HG03064 (cell line): ENCODE measurements at regions not wholly inside any gene's neighbourhood (a gene's known extent, or its start where the extent isn't known, plus 50 kb on each side); places are given as distances from the start of the nearest gene placed in this dataset.
"Not testable (repeated sequence)": the region's sequence is repeated elsewhere in the genome, so short reads cannot be mapped to it uniquely, and the experiment has no call there.

Experiments used
- ATAC-seq: cut with Tn5 transposase; IDR thresholded peaks from one replicate; pipeline ENCODE4 v1.9.1; 2021; ENCODE audit warnings: low read depth; ENCODE audit not compliant: unreplicated experiment

- ATAC-seq, result no peak
Observed at GRCh38 chr7:124257638-124258308, 224.9 kb upstream of the TMEM229A start.

DNA sequence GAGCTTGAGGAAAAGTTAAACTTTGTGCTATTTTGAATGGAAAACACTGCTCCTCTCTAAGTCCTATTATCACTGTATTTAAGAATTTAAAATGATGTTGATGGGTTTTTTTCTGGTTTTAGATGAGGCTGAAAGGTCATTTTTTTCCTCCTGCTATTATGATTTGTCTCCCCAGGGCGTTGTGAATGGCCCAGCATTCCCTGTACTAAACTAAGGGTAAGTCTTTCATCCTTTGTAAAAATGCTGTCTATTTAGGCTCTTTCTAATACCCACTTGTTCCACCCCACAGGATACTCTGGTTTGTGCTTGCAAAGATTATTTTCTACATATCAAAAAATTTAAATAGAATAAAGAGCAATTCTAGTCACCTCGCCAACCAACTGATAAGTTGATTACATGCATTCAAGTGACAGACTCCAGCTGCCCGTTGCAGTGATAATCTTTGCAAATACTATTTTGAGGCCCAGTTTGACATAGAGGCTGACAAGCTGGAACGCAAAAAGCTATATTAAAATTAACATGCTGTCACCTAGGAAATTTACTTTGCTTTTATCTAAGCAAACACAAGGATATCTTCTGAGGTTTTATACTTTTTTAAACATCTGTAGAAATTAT is 222.3 kb upstream of the TMEM229A start:
- no peak for ATAC-seq

- no peak for ATAC-seq
Observed at GRCh38 chr7:124254396-124254795, 221.5 kb upstream of the TMEM229A start.

GRCh38 chr7:124251636-124252035 is 218.8 kb upstream of the TMEM229A start:
- ATAC-seq, result no peak

GRCh38 chr7:124250297-124251034 is 217.6 kb upstream of the TMEM229A start:
- ATAC-seq, result no peak

- ATAC-seq, result no peak
Observed at GRCh38 chr7:124247691-124248090, 214.8 kb upstream of the TMEM229A start.

DNA sequence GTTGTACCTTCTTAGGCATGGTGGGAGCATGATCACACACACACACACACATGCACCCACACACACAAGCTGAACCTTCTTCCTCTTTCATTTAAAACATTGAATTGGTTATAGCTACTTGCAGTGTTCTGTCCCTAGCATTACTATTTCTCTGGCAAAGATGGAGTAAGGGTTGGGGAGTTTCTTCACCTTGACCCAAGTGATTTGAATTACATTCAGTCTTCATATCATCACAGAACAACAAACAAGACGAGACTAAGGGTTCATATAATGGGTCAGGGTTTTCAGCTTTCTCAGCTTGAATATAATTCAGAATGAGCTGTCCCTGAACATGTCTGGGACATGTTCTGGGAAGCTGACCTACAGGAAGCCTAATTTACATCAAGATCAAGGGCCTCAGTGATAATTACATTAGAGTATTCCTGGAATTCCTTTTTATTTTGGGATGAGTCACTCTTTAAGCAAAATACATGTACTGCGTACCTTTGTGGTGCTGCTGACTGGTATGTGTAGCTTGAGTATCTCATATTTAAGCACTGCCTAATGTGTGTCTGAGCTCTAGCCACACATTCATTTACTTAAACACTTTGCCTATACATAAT is 213.5 kb upstream of the TMEM229A start:
- no peak for ATAC-seq

DNA sequence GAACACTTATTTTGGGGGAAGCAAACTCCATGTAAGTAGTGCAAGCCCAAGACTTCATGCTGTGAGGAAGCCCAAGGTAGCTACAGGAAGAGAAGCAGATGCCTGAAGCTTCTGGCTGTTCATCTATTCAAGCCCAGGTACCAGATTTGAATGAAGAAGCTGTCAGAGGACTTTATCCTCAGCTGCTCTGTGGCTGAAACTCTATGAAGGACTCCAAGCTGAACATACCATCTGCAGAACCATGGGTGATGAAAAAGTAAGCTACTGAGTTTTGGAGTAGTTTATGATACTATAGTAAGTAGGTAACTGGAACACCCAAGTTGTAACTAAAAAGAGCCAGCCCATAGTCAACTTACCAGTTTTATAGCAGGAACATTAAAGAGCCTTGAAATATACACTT is 211.6 kb upstream of the TMEM229A start:
- ATAC-seq, result not testable (repeated sequence)

GRCh38 chr7:124219681-124220080 is 186.8 kb upstream of the TMEM229A start:
- ATAC-seq, result no peak

DNA sequence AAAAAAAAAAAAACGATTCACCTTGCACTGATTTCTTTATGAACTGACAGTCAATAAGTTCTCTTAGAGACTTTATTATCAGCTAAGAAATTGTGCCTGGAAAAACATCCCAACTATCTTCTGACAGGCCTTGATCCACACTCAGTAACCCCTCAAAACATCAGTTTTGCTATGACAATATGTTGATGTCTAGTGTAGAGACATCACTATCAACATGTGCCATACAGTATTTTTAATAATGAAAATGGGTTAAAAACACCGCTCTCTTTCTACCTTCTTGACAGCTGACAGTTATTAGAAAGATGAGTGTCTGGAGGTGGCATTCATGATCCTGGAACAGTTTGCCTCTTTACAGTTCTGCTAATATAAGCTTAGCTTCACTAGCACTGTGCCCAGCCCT is 175.8 kb upstream of the TMEM229A start:
- no peak for ATAC-seq

DNA sequence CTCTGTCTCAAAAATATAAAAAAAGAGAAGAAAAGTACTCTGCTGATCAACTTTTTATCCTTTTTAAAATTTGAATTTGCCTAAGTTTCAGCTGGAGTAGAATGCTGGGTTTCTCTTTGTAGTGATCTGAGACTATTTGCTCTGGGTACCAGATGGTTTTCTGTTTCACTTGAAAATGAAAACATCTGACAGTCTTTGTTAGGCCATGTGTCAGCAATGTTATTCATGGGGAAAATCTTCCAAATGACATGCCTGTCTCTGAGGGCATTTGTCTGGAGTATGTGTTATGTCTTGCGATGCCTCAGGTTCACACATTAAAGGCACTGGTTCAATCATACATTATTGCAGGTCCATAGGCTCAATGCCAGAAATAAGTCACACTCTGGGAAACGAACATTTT is 175.3 kb upstream of the TMEM229A start:
- ATAC-seq, result no peak

- no peak for ATAC-seq
Observed at GRCh38 chr7:124205526-124205925, 172.7 kb upstream of the TMEM229A start.

- no peak for ATAC-seq
Observed at GRCh38 chr7:124202546-124202945, 169.7 kb upstream of the TMEM229A start.

DNA sequence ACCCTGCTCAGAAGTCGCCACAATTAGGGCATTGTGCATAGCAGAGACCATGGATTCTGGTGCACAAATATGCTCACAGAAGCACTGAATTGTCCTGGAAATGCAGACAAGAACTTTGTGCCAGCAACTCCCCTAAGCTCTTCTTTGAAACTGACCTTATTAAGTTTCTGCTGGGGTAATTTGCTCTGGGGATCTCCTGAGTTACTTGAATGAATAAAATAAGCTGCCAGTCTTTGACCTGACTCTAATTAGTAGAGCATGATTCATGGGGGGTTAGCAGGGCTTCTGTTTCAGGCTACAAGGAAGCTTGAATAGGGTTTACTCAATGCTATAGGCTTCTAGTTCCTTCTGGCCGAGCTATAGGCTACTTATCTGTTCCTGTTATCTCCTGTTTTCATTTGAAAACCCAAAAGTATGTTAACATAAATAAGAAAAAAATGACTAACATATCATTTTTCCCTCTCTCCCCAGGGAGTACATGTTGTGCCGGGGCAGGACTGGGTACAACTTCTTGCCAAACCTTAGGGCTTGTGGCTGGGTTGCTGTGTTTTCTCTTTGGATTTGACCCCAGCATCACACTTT is 169.0 kb upstream of the TMEM229A start:
- ATAC-seq, result no peak

DNA sequence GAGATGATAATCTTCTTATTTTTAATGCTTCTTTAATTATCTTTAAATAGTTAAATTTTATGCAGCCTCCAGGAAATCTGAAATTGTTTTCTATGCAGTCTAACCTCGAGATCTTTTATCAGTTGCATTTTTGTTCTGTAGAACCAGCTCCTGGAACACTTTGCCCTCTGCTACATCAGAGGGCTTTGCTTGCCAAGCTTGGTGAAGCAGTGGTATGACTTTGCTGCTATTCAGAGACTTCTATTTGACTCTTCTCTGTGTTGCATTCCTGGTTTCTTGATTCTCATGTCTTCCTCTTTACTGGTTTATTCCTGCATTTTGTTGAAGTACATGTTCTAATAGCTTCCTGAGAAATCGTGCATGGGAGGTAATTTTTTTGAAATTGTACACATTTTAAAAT is 163.7 kb upstream of the TMEM229A start:
- ATAC-seq, result no peak

GRCh38 chr7:124192885-124193284 is 160.0 kb upstream of the TMEM229A start:
- no peak for ATAC-seq

DNA sequence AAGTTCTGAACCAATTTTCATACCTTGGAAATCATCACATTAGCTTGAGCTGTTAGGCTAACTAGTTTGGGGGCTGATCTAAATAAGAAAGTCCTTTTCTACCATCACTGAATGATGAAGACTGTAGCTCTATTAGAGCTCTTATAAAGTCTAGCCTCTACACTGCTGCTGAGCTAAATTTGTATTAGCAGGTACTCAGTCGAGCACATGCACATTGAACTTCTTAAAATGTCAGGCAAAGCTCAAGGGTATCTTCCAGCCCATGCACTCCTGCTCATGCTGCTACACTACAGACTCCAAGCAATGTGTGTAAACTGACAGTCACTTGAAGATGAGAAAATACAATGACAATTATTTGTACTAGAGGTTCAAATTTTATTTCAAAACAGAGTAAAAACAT is 158.8 kb upstream of the TMEM229A start:
- no peak for ATAC-seq

GRCh38 chr7:124191030-124191429 is 158.2 kb upstream of the TMEM229A start:
- no peak for ATAC-seq

DNA sequence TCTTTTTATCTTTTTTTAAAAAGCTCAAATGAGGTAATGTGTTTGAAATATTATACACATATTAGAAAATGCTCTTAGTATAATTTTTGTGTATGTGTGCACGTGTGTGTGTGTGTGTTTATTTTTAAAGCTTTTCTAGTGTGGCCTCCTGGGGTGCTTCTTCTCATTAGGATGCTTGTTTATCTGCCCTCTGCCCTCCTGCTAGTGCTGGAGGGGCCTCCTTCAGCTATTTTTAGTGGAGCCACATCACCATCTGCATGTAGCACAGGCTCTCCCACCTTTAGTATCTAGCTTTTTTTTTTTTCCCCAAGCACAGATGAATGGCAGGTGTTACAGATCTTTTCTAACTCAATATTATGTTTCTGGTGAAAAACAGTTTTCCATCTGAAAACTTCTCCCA is 155.7 kb upstream of the TMEM229A start:
- ATAC-seq, result no peak

DNA sequence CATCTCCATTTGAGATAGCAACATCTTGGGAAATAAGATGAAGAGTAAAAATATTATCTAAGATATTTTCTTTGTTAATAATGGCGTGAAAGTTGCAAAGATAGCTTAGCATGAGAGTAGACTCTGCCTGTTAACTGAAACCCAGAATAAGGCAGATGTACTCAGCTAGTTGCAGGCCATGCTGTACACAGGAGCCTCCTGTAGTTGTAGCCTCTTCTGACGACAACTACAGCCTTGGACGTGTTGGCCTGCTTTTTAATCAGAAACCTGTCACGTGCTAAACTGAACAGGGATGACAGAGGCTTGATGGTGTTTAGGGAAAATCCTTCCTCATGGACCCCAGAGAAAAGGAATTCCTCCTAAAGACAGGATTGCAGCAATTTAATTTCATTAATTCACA is 155.1 kb upstream of the TMEM229A start:
- ATAC-seq, result no peak

DNA sequence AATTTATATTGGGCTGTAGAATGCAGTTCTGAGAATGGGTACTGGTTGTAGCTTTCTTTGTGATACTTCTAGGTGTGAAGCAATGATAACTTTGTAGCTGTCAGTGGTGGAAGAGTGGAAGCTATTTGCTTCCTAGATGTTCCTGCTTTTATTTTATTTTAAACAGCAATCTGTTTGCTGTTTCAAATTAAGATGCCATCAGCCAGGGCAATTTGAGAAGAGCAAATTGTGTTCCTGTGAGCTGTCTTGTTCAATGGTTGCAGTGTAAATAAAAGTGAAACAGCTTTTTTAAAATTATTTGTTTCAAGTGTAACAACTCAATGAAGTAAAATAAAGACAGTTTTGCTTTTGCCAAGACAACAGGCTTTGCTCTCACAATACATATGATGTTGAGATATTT is 150.8 kb upstream of the TMEM229A start:
- ATAC-seq, result no peak
